ENCODE measurements at regions not wholly inside any gene's neighbourhood (a gene's known extent, or its start where the extent isn't known, plus 50 kb on each side); places are given as distances from the start of the nearest gene placed in this dataset.

GRCh38 chr13:55566779-55567178 is 1573.9 kb upstream of the PRR20A start:
- Histone ChIP-seq H3K36me3 (ENCODE audit: control insufficient read depth in 3 of 3, insufficient read depth in 3 of 3, low read length in 3 of 3) (no peaks in the 10 kb centered on the region), H3K4me3 (ENCODE audit: low read length in 3 of 3) (no peak overlapping the region), H3K27me3 (ENCODE audit: control insufficient read depth in 3 of 3, insufficient read depth in 3 of 3, low read length in 3 of 3) (no peaks in the 10 kb centered on the region), H3K4me1 (ENCODE audit: control insufficient read depth in 3 of 3, insufficient read depth in 3 of 3, low read length in 3 of 3) (no peaks in the 10 kb centered on the region), H3K9me3 (ENCODE audit: control insufficient read depth in 3 of 3, low read length in 3 of 3) (no peaks in the 10 kb centered on the region), H3K27ac (ENCODE audit: low read depth, low read length) (no peak overlapping the region), H3K9ac (ENCODE audit: low read depth in 1 of 3, low read length in 3 of 3) (no peak overlapping the region)

DNA sequence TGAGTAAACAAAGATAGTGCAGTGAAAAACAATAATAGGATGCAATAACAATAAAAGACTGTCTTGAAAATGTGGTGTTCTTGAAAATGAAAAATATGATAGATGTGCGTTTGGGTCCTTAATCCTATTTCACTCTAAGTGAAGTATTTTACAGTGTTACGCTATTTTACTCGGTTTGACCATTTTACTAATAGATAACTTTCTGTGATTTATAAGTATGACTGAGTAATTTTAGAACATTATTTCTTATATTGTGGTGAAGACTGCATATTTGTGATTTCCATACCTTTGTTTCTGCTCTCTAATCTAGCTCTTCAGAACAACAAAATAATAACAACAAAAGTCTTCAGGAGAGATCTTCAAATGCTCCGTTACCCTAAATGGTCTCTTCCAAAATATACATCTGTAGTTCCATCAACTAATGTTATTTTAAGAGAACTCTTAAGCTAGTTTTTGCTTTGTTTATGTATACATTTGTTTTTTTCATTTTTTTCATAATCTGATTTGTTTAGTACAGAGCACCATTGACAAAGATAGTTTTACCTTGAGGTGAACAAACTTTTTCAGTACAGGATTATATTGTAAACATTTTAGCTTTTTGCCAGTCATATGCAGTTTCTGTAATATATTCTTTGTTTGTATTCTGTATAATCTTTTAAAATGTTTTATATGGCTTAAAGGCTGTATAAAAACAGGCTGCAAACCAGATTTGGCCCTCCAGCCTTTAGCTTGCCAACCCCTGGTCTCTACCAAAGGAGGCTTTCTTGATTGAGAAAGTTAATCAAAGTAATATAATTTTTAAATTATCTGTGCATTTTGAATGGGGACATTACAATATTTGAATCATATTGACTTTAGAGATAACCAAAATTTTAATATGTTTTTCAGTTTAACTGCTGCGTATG is 1572.7 kb upstream of the PRR20A start:
- H3K27me3 ChIP-seq (ENCODE audit: control insufficient read depth in 3 of 3, insufficient read depth in 3 of 3, low read length in 3 of 3): no peaks in the 10 kb centered on the region
- no peak overlapping the region for H3K9ac ChIP-seq (ENCODE audit: low read depth in 1 of 3, low read length in 3 of 3)
- H3K4me3 ChIP-seq (ENCODE audit: low read length in 3 of 3): no peak overlapping the region
- no peaks in the 10 kb centered on the region for H3K36me3 ChIP-seq (ENCODE audit: control insufficient read depth in 3 of 3, insufficient read depth in 3 of 3, low read length in 3 of 3)
- H3K4me1 ChIP-seq (ENCODE audit: control insufficient read depth in 3 of 3, insufficient read depth in 3 of 3, low read length in 3 of 3): no peaks in the 10 kb centered on the region
- no peak overlapping the region for H3K27ac ChIP-seq (ENCODE audit: low read depth, low read length)
- no peaks in the 10 kb centered on the region for H3K9me3 ChIP-seq (ENCODE audit: control insufficient read depth in 3 of 3, low read length in 3 of 3)

DNA sequence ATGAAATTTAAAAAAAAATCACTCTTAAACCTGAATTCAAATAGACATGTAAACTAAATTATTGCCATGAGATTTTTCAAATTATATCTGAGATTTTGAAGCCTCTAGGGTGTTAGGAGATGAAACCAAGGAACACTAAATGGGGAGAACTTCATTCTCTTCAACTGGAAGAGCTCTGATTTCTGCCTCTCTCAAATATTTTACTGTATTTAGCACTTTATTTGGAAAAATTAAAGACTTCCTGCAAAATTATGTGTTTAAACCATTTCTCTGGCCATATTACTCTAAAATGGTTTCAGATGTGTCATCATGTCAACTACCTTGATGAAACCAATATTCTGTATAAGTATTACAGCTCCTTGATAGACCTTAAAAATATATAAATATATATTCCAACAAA is 1571.6 kb upstream of the PRR20A start:
- H3K9me3 ChIP-seq (ENCODE audit: control insufficient read depth in 3 of 3, low read length in 3 of 3): no peaks in the 10 kb centered on the region
- H3K27me3 ChIP-seq (ENCODE audit: control insufficient read depth in 3 of 3, insufficient read depth in 3 of 3, low read length in 3 of 3): no peaks in the 10 kb centered on the region
- no peaks in the 10 kb centered on the region for H3K36me3 ChIP-seq (ENCODE audit: control insufficient read depth in 3 of 3, insufficient read depth in 3 of 3, low read length in 3 of 3)
- H3K4me3 ChIP-seq (ENCODE audit: low read length in 3 of 3): no peak overlapping the region
- no peak overlapping the region for H3K27ac ChIP-seq (ENCODE audit: low read depth, low read length)
- H3K9ac ChIP-seq (ENCODE audit: low read depth in 1 of 3, low read length in 3 of 3): no peak overlapping the region
- no peaks in the 10 kb centered on the region for H3K4me1 ChIP-seq (ENCODE audit: control insufficient read depth in 3 of 3, insufficient read depth in 3 of 3, low read length in 3 of 3)

DNA sequence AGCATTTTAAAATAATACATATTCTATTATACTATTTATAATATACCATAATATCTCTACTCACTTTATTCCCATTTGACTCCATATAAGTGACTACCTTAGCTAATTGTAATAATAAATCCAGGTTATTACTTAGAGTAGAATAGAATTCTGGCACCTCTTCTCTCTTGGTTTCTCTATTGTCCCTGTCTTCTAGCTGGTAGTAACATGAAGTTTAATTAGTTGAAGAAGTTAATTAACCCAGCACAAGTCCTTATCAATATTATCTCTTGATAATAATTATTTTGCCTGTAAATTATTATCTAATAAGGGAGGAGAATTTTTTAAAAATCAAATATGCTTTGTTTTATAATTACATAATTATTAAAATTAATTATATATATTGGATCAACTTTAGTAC is 1571.2 kb upstream of the PRR20A start:
- Histone ChIP-seq H3K36me3 (ENCODE audit: control insufficient read depth in 3 of 3, insufficient read depth in 3 of 3, low read length in 3 of 3) (no peaks in the 10 kb centered on the region), H3K9me3 (ENCODE audit: control insufficient read depth in 3 of 3, low read length in 3 of 3) (no peaks in the 10 kb centered on the region), H3K27me3 (ENCODE audit: control insufficient read depth in 3 of 3, insufficient read depth in 3 of 3, low read length in 3 of 3) (no peaks in the 10 kb centered on the region), H3K4me1 (ENCODE audit: control insufficient read depth in 3 of 3, insufficient read depth in 3 of 3, low read length in 3 of 3) (no peaks in the 10 kb centered on the region), H3K4me3 (ENCODE audit: low read length in 3 of 3) (no peak overlapping the region), H3K27ac (ENCODE audit: low read depth, low read length) (no peak overlapping the region), H3K9ac (ENCODE audit: low read depth in 1 of 3, low read length in 3 of 3) (no peak overlapping the region)

- Histone ChIP-seq H3K36me3 (ENCODE audit: control insufficient read depth in 3 of 3, insufficient read depth in 3 of 3, low read length in 3 of 3) (no peaks in the 10 kb centered on the region), H3K4me1 (ENCODE audit: control insufficient read depth in 3 of 3, insufficient read depth in 3 of 3, low read length in 3 of 3) (no peaks in the 10 kb centered on the region), H3K4me3 (ENCODE audit: low read length in 3 of 3) (no peak overlapping the region), H3K9me3 (ENCODE audit: control insufficient read depth in 3 of 3, low read length in 3 of 3) (no peaks in the 10 kb centered on the region), H3K9ac (ENCODE audit: low read depth in 1 of 3, low read length in 3 of 3) (no peak overlapping the region), H3K27ac (ENCODE audit: low read depth, low read length) (no peak overlapping the region), H3K27me3 (ENCODE audit: control insufficient read depth in 3 of 3, insufficient read depth in 3 of 3, low read length in 3 of 3) (no peaks in the 10 kb centered on the region)
These were observed 1570.3 kb upstream of the PRR20A start for GRCh38 chr13:55570371-55570770.

DNA sequence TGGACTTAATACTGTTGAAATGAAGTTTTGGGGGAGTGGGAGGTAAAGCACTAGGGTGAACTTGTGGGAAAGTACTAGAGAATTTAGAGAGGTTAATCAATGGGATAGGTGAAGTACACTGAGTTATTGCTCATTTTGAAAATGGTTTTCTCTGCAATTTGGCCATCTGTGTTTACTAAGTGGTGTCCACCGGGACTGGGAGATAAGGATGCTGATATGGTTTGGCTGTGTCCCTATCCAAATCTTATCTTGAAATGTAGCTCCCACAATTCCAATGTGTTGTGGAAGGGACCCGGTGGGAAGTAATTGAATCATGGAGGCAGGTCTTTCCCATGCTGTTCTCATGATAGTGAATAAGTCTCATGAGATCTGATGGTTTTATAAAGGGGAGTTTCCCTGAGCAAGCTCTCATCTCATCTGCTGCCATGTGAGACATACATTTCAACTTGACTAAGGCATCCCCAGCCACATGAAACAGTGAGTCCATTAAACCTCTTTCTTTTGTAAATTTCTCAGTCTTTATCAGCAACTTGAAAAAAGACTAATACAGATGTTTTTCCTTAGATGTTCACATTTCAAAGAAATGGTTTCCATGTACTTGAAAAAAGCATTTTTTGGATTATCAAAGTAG is 1569.4 kb upstream of the PRR20A start:
- Histone ChIP-seq H3K4me1 (ENCODE audit: control insufficient read depth in 3 of 3, insufficient read depth in 3 of 3, low read length in 3 of 3) (no peaks in the 10 kb centered on the region), H3K9ac (ENCODE audit: low read depth in 1 of 3, low read length in 3 of 3) (no peak overlapping the region), H3K27me3 (ENCODE audit: control insufficient read depth in 3 of 3, insufficient read depth in 3 of 3, low read length in 3 of 3) (no peaks in the 10 kb centered on the region), H3K9me3 (ENCODE audit: control insufficient read depth in 3 of 3, low read length in 3 of 3) (no peaks in the 10 kb centered on the region), H3K4me3 (ENCODE audit: low read length in 3 of 3) (no peak overlapping the region), H3K27ac (ENCODE audit: low read depth, low read length) (no peak overlapping the region), H3K36me3 (ENCODE audit: control insufficient read depth in 3 of 3, insufficient read depth in 3 of 3, low read length in 3 of 3) (no peaks in the 10 kb centered on the region)

- no peaks in the 10 kb centered on the region for H3K27me3 ChIP-seq (ENCODE audit: control insufficient read depth in 3 of 3, insufficient read depth in 3 of 3, low read length in 3 of 3)
- H3K9me3 ChIP-seq (ENCODE audit: control insufficient read depth in 3 of 3, low read length in 3 of 3): no peaks in the 10 kb centered on the region
- no peak overlapping the region for H3K27ac ChIP-seq (ENCODE audit: low read depth, low read length)
- H3K4me3 ChIP-seq (ENCODE audit: low read length in 3 of 3): no peak overlapping the region
- H3K36me3 ChIP-seq (ENCODE audit: control insufficient read depth in 3 of 3, insufficient read depth in 3 of 3, low read length in 3 of 3): no peaks in the 10 kb centered on the region
- peaks cover 0 to 4% (median 0%) of the 10 kb centered on the region in 3 donors for H3K4me1 ChIP-seq (ENCODE audit: control insufficient read depth in 3 of 3, insufficient read depth in 3 of 3, low read length in 3 of 3)
- H3K9ac ChIP-seq (ENCODE audit: low read depth in 1 of 3, low read length in 3 of 3): no peak overlapping the region
These were observed 1568.3 kb upstream of the PRR20A start for GRCh38 chr13:55572408-55572807.

- Histone ChIP-seq H3K27me3 (ENCODE audit: control insufficient read depth in 3 of 3, insufficient read depth in 3 of 3, low read length in 3 of 3) (no peaks in the 10 kb centered on the region), H3K4me1 (ENCODE audit: control insufficient read depth in 3 of 3, insufficient read depth in 3 of 3, low read length in 3 of 3) (peaks cover 0 to 4% (median 0%) of the 10 kb centered on the region in 3 donors), H3K36me3 (ENCODE audit: control insufficient read depth in 3 of 3, insufficient read depth in 3 of 3, low read length in 3 of 3) (no peaks in the 10 kb centered on the region), H3K27ac (ENCODE audit: low read depth, low read length) (no peak overlapping the region), H3K4me3 (ENCODE audit: low read length in 3 of 3) (no peak overlapping the region), H3K9ac (ENCODE audit: low read depth in 1 of 3, low read length in 3 of 3) (no peak overlapping the region), H3K9me3 (ENCODE audit: control insufficient read depth in 3 of 3, low read length in 3 of 3) (no peaks in the 10 kb centered on the region)
These were observed 1567.9 kb upstream of the PRR20A start for GRCh38 chr13:55572862-55573261.

DNA sequence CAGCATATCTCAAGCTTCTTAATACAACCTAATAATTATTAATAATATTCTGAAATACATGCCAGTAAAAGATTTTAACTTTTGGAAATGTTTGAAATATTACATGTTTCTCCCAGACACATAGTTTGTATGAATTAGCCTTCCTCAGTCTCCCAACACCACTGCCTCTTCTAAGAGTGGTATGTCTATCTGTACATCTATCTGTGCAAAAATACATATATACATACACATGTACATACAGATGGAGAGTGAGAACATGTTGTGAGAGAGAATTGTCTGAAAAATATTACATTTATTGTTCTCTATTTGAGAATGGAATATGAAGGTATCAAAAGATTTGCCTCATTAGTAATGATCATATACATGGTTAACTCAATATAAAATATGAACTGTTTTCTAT is 1567.2 kb upstream of the PRR20A start:
- H3K9me3 ChIP-seq (ENCODE audit: control insufficient read depth in 3 of 3, low read length in 3 of 3): no peaks in the 10 kb centered on the region
- no peak overlapping the region for H3K9ac ChIP-seq (ENCODE audit: low read depth in 1 of 3, low read length in 3 of 3)
- H3K27ac ChIP-seq (ENCODE audit: low read depth, low read length): no peak overlapping the region
- H3K36me3 ChIP-seq (ENCODE audit: control insufficient read depth in 3 of 3, insufficient read depth in 3 of 3, low read length in 3 of 3): no peaks in the 10 kb centered on the region
- no peak overlapping the region for H3K4me3 ChIP-seq (ENCODE audit: low read length in 3 of 3)
- H3K4me1 ChIP-seq (ENCODE audit: control insufficient read depth in 3 of 3, insufficient read depth in 3 of 3, low read length in 3 of 3): peaks cover 0 to 4% (median 0%) of the 10 kb centered on the region in 3 donors
- no peaks in the 10 kb centered on the region for H3K27me3 ChIP-seq (ENCODE audit: control insufficient read depth in 3 of 3, insufficient read depth in 3 of 3, low read length in 3 of 3)

DNA sequence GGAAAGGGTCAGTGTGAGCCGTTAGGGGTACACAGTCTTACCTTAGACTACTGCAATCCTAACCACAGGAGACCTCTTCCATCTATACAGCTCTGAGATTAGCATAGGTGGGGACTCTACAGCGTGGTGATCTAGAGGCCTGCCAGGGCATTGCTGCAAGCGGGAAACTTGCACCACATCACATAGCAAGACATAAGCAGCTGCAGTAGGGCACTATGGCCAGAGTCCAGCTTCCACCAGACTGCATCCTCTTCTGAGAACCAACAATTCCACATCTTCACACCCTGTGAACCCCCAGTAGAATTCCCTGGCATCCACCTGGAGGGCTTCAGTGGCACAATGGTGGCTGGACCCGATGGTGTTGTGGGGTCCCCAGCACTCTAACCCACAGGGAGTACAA is 1564.3 kb upstream of the PRR20A start:
- H3K36me3 ChIP-seq (ENCODE audit: control insufficient read depth in 3 of 3, insufficient read depth in 3 of 3, low read length in 3 of 3): no peaks in the 10 kb centered on the region
- no peak overlapping the region for H3K4me3 ChIP-seq (ENCODE audit: low read length in 3 of 3)
- no peak overlapping the region for H3K9ac ChIP-seq (ENCODE audit: low read depth in 1 of 3, low read length in 3 of 3)
- H3K27me3 ChIP-seq (ENCODE audit: control insufficient read depth in 3 of 3, insufficient read depth in 3 of 3, low read length in 3 of 3): no peaks in the 10 kb centered on the region
- peaks cover 0 to 4% (median 0%) of the 10 kb centered on the region in 3 donors for H3K4me1 ChIP-seq (ENCODE audit: control insufficient read depth in 3 of 3, insufficient read depth in 3 of 3, low read length in 3 of 3)
- H3K9me3 ChIP-seq (ENCODE audit: control insufficient read depth in 3 of 3, low read length in 3 of 3): no peaks in the 10 kb centered on the region
- H3K27ac ChIP-seq (ENCODE audit: low read depth, low read length): no peak overlapping the region

All from skeletal muscle tissue (tissue), 3 donors.